ENCODE measurements at regions not wholly inside any gene's neighbourhood (a gene's known extent, or its start where the extent isn't known, plus 50 kb on each side); places are given as distances from the start of the nearest gene placed in this dataset.

DNA sequence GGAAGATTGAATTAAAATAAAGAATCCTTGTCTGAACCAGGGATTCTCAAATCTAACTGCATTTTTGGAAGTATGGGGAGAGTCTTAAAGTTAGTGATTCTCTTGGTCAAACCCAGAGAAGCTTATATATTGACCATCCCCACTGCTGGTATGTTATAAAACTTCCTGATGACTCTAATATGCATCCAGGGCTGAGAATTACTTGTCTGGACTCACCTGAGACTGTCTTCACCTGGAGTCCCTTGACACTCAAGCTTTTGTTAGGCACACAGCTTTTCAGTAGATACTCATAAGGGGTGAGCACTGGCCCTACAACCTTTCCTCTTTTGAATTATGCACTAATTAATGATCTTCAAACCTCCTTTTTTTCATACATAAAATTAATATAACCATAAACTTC, 149.6 kb upstream of the GULP1 start:
- DNase-seq (ENCODE audit: low spot score) = no peak

DNA sequence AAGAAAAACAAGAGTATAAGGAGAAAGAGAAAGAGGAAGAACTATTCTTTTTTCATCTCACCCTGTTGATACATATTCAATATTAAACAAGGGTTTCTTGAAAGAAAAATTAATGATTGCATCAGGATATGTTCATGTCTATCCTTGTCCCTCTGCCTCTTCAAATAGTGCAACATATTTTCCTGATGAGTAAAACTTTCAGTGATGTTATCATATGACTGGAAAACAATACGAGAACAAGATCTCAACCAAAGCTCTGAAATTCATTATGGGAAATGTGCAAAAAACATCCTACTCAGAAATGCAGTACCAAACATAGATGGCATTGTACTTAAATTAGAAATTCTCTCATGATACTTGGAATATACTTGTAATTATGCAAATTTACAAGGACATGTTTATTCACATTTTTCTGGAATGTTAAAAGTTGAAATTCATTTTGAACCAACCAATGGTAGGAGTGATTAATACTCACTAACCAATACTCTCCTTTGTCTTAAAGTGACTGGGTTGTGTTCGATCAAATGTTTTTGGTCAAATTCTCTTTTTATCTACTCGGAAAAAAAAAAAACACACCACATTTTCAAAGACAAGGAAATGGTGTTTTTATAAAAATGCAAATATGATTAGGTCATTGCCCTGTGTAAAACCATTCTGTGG, 148.9 kb upstream of the GULP1 start:
- no peak for DNase-seq (ENCODE audit: low spot score)

DNA sequence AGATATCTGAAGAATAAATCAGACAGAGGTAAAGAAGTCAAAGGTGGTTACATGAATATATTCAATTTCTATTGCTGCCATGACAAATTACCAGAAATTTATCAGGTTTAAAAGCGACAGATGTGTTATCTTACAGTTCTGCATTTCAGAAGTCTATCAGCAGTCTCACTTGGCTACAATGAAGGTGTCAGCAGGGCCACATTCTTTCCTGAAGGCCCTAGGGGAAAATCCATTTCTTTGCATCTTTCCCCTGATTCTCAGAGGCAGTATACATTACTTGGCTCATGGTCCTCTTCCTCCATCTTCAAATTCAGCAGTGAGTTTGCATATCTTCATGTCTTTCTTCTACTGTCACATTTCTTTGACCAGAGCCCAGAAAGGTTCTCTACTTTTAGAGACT, 145.8 kb upstream of the GULP1 start:
- no peak for DNase-seq (ENCODE audit: low spot score)

DNA sequence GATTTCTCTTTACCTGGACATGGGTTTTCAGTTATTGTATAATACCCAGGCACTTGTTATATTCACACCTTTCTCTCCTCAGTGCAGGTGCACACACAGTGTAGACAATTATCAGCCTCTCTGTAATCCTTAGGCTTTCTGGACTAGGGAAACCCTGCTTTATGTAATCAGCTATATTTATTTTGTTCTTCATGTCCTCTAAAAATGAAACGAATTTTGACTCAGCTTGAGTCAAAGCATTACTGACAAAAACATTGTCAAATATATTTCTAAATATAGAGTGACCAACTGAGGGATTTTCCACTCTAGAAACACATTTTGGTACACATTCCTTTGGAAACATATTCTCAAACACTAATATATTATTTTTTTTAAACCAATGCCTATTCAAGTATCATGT, 144.8 kb upstream of the GULP1 start:
- no peak for DNase-seq (ENCODE audit: low spot score)

DNA sequence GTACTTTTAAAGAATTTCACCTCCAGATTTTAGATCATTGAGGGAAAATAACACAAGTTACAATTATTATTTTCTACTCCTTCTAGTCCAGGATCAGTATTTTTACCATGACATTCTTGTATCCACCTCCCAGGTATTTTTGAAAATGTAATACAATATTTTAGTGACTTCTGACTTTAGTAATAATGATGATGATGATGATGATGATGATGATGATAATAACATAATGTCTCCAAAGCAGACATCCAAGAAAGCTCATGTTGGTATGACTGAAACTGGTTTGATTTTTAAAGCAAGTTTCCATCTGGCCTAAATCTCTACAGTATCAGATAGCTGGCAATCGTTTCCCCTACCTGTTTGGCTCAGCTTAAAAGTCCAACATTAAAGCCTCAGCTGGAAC, 140.0 kb upstream of the GULP1 start:
- DNase-seq (ENCODE audit: low spot score) = no peak

DNA sequence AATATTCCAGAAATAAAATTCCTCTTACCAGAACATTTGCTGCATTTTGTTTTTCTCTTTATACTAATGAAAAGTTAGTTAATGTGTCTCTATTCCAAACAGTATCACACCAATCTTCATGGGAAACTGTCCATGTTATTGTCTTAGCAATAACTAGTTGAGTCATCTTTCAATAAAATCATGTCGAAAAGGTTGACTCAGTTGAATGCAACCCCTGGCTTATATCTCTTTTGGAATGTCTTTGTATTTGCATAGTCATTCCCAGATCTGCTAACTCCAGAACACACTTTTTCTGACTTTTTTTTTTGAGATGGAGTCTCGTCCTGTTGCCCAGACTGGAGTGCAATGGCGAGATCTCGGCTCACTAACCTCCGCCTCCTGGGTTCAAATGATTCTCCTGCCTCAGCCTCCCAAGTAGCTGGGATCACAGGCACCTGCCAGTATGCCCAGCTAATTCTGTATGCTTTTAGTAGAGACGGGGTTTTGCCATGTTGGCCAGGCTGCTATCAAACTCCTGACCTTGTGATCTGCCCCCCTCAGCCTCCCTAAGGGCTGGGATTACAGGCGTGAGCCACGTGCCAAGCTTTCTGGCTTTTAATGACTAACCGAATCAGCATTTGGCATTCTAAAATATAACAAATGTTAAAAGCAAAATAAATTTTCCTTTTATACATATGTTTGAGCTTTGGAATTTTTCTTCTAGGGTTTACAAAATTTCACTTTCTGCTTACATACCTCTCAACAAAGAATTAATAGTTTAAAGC, 133.2 kb upstream of the GULP1 start:
- DNase-seq (ENCODE audit: low spot score) = no peak

DNA sequence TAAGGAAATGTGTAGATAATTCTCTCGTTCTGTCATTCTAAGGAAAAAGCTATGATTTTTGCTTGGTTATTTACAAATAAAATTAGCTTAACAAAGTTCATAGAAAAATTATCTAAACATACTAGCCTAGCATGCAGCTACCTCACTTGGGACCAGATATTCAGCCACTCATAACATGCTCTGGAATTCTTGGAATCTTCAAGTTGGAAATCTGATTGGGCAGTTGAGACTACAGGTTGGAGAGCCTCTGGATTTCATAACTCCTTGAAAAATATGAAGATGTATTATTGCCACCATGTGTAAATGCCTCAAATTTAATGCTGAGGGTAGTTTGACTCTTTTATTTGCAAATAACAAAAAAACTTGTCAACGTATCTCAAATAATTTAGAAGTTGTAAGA, 132.2 kb upstream of the GULP1 start:
- no peak for DNase-seq (ENCODE audit: low spot score)

DNA sequence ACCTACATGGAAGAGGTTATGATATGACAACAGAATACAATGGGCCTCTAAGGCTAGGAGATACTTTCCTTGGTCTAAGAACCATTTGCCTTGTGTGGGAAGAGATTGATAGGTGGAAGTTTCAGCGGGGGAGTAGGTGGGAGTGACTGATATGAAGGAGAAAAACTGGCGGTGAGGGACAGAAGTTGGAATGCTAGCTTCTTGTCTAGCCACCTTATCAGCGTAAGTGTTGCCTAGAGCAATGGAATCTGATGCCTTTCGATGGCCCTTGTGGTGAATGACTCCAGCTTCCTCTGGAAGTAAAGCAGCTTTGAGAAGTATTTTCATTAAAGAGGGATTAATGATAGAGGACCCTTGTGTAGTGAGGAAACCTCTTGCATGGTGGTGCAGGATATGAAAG, 121.3 kb upstream of the GULP1 start:
- DNase-seq (ENCODE audit: low spot score) = no peak

DNA sequence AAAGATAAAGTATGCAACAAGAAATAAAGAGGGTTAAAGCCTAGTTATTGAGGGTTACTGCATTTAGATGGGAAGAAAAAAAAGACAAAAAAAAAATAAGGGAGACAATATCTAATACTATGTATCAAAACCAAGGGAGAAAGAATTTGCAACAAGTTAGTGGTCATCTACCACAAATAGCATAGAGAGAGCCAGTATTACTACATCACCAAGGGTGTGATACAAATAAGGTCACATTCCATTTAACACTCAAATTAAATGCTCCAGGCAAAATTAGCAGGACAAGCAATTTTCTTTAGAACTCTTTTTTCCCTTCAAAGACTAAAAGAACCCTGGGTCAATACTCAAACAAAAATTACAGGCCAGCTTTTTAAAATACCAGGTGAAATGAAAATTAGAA, 115.1 kb upstream of the GULP1 start:
- no peak for DNase-seq (ENCODE audit: low spot score)

DNA sequence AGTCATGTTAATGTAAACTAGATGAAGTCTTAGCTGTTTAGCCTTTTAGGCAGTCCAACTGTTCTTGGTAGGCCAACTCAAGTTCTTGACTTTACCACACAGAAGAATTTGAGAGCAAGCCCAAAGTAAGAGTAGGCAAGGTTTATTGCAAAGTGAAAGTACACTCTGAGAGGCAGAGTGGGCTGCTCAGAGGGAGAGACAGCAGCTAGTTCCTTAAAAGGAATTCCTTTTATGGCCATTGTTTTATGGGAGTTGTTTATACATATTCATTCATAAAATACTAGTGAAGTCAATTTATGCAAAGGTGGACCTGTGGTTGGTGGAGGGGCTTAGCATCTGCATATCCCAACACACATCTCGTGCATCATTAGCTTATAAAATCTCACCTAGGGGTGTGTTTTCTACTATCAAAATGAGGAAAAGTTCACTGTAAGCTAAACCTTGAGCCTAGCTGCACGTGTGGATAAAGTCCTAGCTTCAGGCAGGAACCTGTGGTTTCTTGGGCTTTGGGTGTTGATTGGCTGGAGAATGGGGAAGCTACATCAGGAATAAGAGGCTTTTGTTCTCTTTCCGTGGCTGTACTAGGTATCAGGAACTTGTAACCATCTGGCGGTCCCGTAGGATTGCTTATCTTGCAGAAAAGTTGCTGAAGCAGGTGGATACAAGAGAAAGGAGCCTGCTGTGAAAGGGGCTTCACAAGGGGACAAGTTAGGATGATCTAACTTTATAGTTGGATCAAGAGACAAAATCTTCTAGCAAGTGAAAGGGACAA, 110.4 kb upstream of the GULP1 start:
- DNase-seq (ENCODE audit: low spot score) = no peak

DNA sequence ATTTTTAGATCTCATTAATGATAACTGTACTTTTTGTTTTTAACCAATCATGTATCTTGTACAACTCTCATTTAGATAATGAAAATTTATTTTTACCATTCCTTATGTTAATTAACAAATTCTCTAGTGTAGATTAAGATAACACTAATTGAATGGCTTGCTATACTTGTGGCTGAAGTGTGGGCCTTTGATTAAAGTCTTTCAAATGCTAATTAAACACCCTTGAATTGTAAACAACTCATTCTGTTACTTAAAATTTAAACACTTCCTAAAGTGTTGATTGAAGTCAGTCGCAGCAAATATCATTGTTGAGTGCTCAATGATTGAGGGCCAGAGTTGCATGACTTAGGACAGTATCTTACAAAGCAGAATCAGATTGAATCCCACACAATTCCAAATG, 109.8 kb upstream of the GULP1 start:
- no peak for DNase-seq (ENCODE audit: low spot score)

DNA sequence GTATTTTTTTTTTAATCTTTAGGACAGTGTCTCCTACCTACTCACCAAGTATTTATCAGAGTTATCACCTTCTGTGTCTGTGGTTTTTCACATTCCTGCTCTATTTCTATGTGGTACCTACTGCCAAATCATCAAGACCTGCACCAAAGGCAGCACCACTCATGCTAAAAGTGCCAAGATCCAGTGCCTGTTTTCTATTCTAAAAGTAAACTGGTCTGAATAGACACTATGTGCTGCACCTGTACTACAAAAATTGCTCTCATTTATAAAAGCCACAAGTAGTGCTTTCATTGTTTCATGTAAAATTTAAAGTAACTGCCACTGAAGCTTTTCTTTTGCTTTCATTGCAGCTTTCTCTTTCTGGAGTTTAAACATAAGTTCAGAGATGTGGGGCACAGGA, 103.9 kb upstream of the GULP1 start:
- DNase-seq (ENCODE audit: low spot score) = no peak

DNA sequence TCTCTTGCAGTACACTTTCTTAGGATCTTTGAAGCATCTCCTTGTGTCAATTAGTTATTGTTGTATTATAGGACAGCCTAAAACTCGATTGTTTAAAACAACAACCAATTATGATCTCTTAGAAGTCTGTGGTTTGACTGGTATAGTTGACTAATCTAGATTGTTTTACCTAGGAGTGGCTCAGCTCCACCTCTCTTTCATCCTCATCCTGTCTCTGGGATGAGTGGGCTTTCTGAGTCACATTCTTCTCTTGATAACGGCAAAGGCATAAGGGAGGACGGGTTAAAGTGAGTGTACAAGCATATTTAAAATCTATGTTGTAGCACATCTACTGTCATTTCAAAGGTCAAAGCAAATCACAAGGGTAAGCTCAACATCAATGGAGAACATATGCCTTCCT, 102.3 kb upstream of the GULP1 start:
- DNase-seq (ENCODE audit: low spot score) = no peak

DNA sequence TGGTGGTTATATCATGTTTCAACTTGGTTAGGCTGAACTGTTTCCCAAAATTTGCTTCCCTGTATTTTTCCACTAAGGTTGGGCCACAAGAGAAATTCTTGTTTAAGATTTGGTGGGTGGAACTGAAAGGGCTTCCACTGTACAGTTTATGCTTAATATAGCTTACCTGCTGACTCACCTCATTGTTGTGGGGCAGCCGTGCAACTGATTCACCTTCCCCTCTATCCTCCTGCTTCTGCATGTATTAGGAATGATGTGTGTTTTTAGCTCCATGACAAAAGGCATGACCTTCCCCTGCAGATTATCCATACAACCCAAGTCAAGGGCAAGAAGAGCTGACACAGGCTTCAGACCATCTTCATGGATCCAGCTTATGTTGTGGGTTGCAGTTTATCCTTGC, 98.4 kb upstream of the GULP1 start:
- no peak for DNase-seq (ENCODE audit: low spot score)

DNA sequence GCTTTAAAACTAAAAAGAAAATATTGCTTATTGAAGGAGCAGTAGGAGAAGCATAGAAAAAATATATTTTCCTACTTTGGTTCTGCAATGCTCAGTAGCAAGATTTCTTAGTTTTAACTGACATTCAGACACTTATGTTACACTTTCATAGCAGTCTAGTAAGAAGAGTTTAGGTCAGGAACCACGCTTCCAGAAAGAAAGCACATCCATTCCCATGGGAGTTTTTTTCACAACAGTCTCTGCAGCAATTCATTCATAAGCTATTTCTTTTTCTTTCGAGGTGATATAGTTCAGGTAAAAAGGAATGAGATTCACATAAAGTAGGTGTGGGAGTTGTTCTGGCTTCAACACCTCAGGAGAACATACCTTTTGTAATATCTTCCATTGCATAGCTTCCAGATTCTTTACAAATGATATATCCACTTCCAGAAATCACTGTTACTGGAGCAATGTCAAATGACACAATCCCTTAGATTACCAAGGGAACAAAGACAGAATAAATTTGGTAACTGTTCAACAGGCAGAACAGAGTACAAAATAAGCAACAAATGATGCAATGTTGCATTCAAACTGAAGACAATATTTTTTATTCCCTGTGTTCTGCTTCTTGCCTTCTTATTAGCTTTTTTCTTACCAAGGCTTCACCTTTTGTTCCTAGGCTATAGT, 95.2 kb upstream of the GULP1 start:
- DNase-seq (ENCODE audit: low spot score) = no peak

DNA sequence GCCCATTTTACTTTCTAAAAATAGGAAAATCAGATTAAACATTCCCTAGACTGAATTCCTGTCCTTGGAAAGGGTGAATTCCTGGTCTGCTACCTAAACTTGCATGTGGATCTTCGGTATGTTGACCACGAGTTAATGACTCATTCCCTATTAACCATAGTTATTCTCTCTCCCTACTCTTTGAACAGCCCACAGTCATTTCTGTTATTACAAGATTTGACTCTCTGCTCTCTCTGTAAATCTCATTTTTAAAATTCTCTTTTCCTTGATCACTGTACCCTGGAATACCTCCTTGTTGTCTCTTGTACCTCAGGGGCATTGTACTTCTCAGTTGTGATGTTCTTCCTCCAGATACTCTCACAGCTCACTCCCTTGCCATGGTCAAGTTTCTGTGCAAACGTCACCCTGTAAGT, 92.0 kb upstream of the GULP1 start:
- DNase-seq (ENCODE audit: low spot score) = no peak

DNA sequence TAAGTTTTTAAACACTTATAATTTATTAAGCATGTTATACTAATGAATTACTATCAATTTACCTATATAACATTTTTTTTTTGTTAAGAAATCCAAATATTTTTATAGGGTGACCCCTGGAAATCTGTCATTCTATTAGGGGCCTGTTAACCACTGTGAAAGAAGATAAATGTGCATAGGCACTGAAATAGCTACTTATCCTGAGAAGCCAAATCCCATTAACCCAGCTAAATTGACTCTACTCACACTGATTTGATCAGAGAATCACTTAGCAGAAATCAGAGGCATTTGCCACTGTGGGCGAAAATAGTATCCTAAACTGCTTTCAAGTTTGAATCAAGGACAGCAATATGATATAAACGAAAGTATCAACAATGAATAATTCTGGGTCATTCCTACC, 90.0 kb upstream of the GULP1 start:
- DNase-seq (ENCODE audit: low spot score) = no peak

DNA sequence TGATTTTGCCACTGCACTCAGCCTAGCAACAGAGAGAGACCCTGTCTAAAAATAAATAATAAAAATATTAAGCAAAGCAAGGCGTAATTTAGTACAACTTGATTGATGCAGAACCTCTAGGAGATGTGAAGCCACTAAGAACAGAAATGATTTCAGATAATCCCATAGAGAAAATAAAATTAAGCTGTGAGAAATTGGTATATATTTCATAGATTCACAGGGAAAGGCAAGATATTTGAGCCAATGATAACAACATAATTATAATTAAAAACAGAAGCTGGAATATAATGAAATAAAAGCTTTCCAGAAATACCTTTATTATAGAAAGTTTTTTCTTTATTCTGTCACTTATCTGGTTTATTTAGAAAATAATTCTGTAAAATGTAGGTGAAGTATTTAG, 88.9 kb upstream of the GULP1 start:
- DNase-seq (ENCODE audit: low spot score) = no peak

DNA sequence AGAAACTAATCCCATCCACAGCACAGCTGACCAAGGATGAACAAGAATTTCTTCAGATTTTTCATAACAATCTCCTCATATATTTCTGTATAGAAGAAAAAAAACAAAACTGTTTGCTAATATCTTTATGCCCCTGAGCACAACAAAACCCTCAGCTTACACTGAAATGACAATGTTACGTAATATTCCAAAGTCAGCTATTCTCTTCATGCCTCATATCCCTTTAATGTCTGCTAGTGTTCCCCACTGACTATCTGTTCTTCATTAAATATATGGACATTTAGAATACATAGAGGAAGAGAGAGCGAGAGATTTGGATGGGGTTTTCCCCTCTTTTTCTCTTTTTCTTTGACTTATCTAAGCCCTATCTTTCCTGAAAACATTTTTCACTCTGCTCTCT, 87.9 kb upstream of the GULP1 start:
- no peak for DNase-seq (ENCODE audit: low spot score)

DNA sequence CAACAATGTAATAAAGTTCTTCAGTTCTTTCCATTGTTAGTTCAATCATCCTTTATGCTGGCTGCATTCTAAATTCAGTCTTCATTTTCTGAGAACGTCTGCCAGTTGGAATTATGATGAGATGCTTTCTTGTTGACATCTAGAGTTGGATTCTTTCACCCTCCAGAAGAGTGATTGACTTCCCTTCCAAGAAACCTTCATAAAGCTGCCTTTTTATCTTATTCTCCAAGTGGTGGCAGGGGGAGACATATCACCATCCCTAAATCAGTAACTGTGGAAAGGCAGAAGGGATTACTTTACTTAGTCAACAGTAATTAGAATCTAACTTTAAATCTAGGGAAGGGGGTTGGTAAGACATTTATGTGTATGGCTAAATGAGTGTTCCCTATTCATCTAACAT, 86.8 kb upstream of the GULP1 start:
- DNase-seq (ENCODE audit: low spot score) = no peak

DNA sequence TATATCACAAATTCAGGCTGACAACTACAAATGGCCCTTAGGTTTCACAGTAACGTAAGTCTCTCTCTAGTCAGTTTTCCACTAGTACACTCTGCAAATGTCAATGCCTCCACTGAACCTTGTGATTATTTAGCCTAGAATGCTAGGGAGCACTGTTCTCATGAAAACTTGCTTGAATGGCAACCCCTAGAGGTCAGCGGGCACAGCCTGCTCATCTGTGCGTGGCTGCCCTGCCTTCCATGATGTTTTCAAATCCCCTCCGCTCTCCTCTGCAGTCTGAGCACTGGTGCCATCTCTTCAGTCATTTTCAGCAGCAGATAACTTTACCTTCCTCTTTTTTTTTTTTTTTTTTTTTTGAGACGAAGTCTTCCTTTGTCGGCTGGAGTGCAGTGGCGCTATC, 84.1 kb upstream of the GULP1 start:
- DNase-seq (ENCODE audit: low spot score) = no peak

DNA sequence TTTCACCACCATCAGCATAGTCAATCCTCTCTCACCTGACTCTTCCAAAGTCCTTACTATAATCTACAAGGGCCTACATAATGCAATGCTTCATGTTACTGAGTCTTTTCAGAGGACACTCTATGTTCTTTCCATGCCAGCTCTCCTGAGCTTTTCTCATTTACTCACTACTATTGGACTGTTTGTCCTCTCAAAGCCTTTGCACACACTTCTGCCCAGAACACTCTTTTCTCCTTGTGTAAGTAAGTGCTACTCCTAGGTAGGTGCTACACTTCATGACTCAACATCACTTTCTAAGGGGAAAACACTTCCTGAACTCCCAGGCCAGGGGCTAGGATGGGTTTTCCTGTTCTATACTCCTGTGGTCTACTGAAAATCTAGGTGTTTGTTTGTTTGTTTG, 82.5 kb upstream of the GULP1 start:
- DNase-seq (ENCODE audit: low spot score) = no peak

DNA sequence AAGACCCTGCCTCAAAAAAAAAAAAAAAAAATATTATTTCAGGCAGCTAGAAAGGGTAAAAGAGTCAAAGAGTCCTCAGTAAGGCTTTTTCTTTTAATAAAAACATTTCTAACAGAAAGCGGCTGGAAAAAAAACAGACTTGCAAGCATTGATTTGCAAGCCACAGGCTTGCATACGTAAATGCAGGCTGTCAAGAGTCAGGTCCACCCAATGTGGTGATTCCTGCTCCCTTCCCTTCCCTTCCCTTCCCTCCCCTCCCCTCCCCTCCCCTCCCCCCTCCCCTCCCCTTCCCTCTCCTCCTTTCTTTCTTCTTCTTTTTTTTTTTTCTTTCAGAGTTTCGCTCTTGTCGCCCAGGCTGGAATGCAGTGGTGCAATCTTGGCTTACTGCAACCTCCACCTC, 74.4 kb upstream of the GULP1 start:
- no peak for DNase-seq (ENCODE audit: low spot score)
